Testis (tissue), 2 donors: ENCODE measurements at regions not wholly inside any gene's neighbourhood (a gene's known extent, or its start where the extent isn't known, plus 50 kb on each side); places are given as distances from the start of the nearest gene placed in this dataset.

Experiments used
- CTCF ChIP-seq, 3 experiments: fragments of 450-650 bp in 2 of 3; fragments of 200-600 bp in 1 of 3; sonication (generic) in 1 of 3; IDR thresholded peaks; one replicate each; pipeline ENCODE4 v1.5.1; 2016 to 2019; ENCODE audit warnings: antibody characterized with exemption in 3 of 3, mild to moderate bottlenecking in 2 of 3, moderate library complexity in 1 of 3
- POLR2A ChIP-seq: fragments of 450-650 bp; IDR thresholded peaks from one replicate; pipeline ENCODE4 v1.6.1; 2017; ENCODE audit warnings: antibody characterized with exemption, mild to moderate bottlenecking, moderate library complexity

- TF ChIP-seq CTCF (IDR thresholded peaks at IDR 0.05) (no peak), POLR2A (no peak)
These were observed 1136.9 kb downstream of the BRD1 start for GRCh38 chr22:48690583-48691317.
